Fibroblast of villous mesenchyme (primary cell): ENCODE measurements at regions not wholly inside any gene's neighbourhood (a gene's known extent, or its start where the extent isn't known, plus 50 kb on each side); places are given as distances from the start of the nearest gene placed in this dataset. TPM values are rescaled to one million over a fixed set of nuclear protein-coding genes. Genes with fewer than 3 reads are reported as not detected.

ENCODE experiments used
- DNase-seq: peaks from one replicate; pipeline ENCODE4 v3.0.0-alpha.2; 2010; ENCODE audit warnings: low read depth
- H3K4me3 ChIP-seq: 2 replicates; pipeline ENCODE4 v1.5.1; 2011; ENCODE audit warnings: low read depth, mild to moderate bottlenecking, low read length
- CTCF ChIP-seq: IDR thresholded peaks from 2 replicates; pipeline ENCODE4 v1.5.1; 2012; ENCODE audit warnings: low read depth, mild to moderate bottlenecking, low read length; ENCODE audit not compliant: insufficient read depth
- small RNA-seq: library from RNA; depleted of rRNA; stranded (forward); fragments of <200 nt; gene quantifications from one replicate; pipeline ENCODE3, GENCODE V24; 2012

GRCh38 chr10:84087202-84087601 lies 52.1 kb upstream of the GHITM start:
- DNase-seq = no peak
- no peak for TF ChIP-seq CTCF
- H3K4me3 ChIP-seq = no peak overlapping the region

- H3K4me3 ChIP-seq = no peak overlapping the region
- no peak for TF ChIP-seq CTCF
- no peak for DNase-seq
Observed at GRCh38 chr10:84088626-84089025, 50.7 kb upstream of the GHITM start.

- TF ChIP-seq CTCF = no peak
- DNase-seq = no peak
- no peak overlapping the region for H3K4me3 ChIP-seq
Observed at GRCh38 chr10:84089162-84089561, 50.1 kb upstream of the GHITM start.

Small RNAs in the stretch of these regions (small RNA-seq; reads per million reads assigned to genes)
- gene RNU1-65P = not detected
- not detected for gene RNU6-129P
- not detected for gene RNU6-478P
